Karpas-422 (cell line): ENCODE measurements at regions not wholly inside any gene's neighbourhood (a gene's known extent, or its start where the extent isn't known, plus 50 kb on each side); places are given as distances from the start of the nearest gene placed in this dataset.

ENCODE experiments used
- DNase-seq: peaks from one replicate; pipeline ENCODE4 v3.0.0-alpha.2; 2015
- H2AFZ ChIP-seq: fragments of 200-600 bp; sonication (generic); 2 replicates; pipeline ENCODE4 v1.6.1; 2014; ENCODE audit warnings: antibody characterized with exemption, low read length, mixed read lengths
- H3K27ac ChIP-seq: fragments of 200-600 bp; sonication (generic); 2 replicates; pipeline ENCODE4 v1.5.1; 2014; ENCODE audit warnings: mild to moderate bottlenecking, low read length, moderate library complexity
- H3K27me3 ChIP-seq: fragments of 200-600 bp; sonication (generic); 2 replicates; pipeline ENCODE4 v1.6.1; 2014; ENCODE audit warnings: low read length, mixed read lengths
- H3K36me3 ChIP-seq: fragments of 200-600 bp; sonication (generic); 2 replicates; pipeline ENCODE4 v1.6.1; 2014; ENCODE audit warnings: low read length, mixed read lengths; ENCODE audit not compliant: insufficient read depth
- H3K4me1 ChIP-seq: fragments of 200-600 bp; sonication (generic); 2 replicates; pipeline ENCODE4 v1.6.1; 2014; ENCODE audit warnings: mild to moderate bottlenecking, low read length, mixed read lengths
- H3K4me2 ChIP-seq: fragments of 200-600 bp; sonication (generic); 2 replicates; pipeline ENCODE4 v1.6.1; 2014; ENCODE audit warnings: low read length, low read depth, mild to moderate bottlenecking; ENCODE audit not compliant: poor library complexity, severe bottlenecking
- H3K4me3 ChIP-seq: fragments of 200-600 bp; sonication (generic); 2 replicates; pipeline ENCODE4 v1.5.1; 2014; ENCODE audit warnings: mild to moderate bottlenecking, antibody characterized with exemption, low read length, mixed read lengths
- H3K79me2 ChIP-seq: fragments of 200-600 bp; sonication (generic); 2 replicates; pipeline ENCODE4 v1.6.1; 2014; ENCODE audit warnings: mild to moderate bottlenecking, low read length, mixed read lengths
- H3K9ac ChIP-seq: fragments of 200-600 bp; sonication (generic); 2 replicates; pipeline ENCODE4 v1.6.0; 2014; ENCODE audit warnings: low read length
- H3K9me2 ChIP-seq: fragments of 200-600 bp; sonication (generic), shearing (Covaris generic); replicated peaks from 2 replicates; pipeline ENCODE4 v1.6.0; 2014; ENCODE audit warnings: mild to moderate bottlenecking, low read length, moderate library complexity; ENCODE audit not compliant: insufficient read depth
- H3K9me3 ChIP-seq: fragments of 300-700, 200-600 bp; sonication (generic); 2 replicates; pipeline ENCODE4 v1.6.1; 2014; ENCODE audit warnings: low read length, mixed read lengths
- H4K20me1 ChIP-seq: fragments of 200-600 bp; sonication (generic); 2 replicates; pipeline ENCODE4 v1.6.1; 2014; ENCODE audit warnings: mild to moderate bottlenecking, antibody characterized with exemption, low read length, low read depth; ENCODE audit not compliant: insufficient read depth

GRCh38 chr13:39892721-39893685 lies 237.5 kb downstream of the COG6 start:
- no peak overlapping the region for H3K9ac ChIP-seq
- no peaks in the 10 kb centered on the region for H3K4me1 ChIP-seq
- H3K36me3 ChIP-seq = no peaks in the 10 kb centered on the region
- H3K9me2 ChIP-seq = no peaks in the 10 kb centered on the region
- no peak overlapping the region for H3K4me2 ChIP-seq
- H3K27ac ChIP-seq = no peak overlapping the region
- DNase-seq = peak; percentile 10
- H3K9me3 ChIP-seq = no peaks in the 10 kb centered on the region
- H3K79me2 ChIP-seq = no peaks in the 10 kb centered on the region
- no peak overlapping the region for H3K4me3 ChIP-seq
- no peaks in the 10 kb centered on the region for H4K20me1 ChIP-seq
- no peaks in the 10 kb centered on the region for H3K27me3 ChIP-seq
- no peak overlapping the region for H2AFZ ChIP-seq

DNA sequence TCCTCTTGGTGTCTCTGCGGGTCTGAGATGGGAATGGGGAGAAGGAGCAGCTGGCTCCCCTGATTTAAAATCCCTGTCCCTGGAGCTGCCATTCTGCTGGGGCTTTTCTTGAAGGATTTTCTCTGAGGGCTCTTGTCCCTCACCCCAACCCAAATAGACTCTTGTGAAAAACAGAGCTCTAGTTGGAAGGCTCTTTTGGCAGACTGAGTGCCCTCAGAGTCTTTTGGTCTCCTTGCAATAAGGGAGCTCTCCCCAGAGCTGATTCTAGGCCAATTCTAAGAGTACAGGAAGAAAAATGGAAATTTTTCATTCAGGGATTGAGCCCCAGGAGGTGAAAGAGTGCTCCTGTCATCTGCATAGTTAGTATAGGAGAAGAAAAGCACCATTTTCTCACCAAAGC lies 238.3 kb downstream of the COG6 start:
- Histone ChIP-seq H3K4me3 (no peak overlapping the region), H3K4me2 (no peak overlapping the region), H3K9me3 (no peaks in the 10 kb centered on the region), H3K79me2 (no peaks in the 10 kb centered on the region), H3K27ac (no peak overlapping the region), H3K36me3 (no peaks in the 10 kb centered on the region), H3K9me2 (no peaks in the 10 kb centered on the region), H3K27me3 (no peaks in the 10 kb centered on the region), H3K9ac (no peak overlapping the region), H2AFZ (no peak overlapping the region), H3K4me1 (no peaks in the 10 kb centered on the region), H4K20me1 (no peaks in the 10 kb centered on the region)
- DNase-seq = peak; percentile 22

GRCh38 chr13:39894586-39894985 lies 239.1 kb downstream of the COG6 start:
- Histone ChIP-seq H4K20me1 (no peaks in the 10 kb centered on the region), H2AFZ (no peak overlapping the region), H3K79me2 (no peaks in the 10 kb centered on the region), H3K27ac (no peak overlapping the region), H3K9ac (no peak overlapping the region), H3K9me2 (no peaks in the 10 kb centered on the region), H3K9me3 (no peaks in the 10 kb centered on the region), H3K4me3 (no peak overlapping the region), H3K36me3 (no peaks in the 10 kb centered on the region), H3K27me3 (no peaks in the 10 kb centered on the region), H3K4me1 (no peaks in the 10 kb centered on the region), H3K4me2 (no peak overlapping the region)
- DNase-seq = no peak

GRCh38 chr13:39895254-39895653 lies 239.8 kb downstream of the COG6 start:
- Histone ChIP-seq H2AFZ (no peak overlapping the region; the same call in 1 of the 2 replicates), H3K4me2 (no peak overlapping the region), H3K9ac (no peak overlapping the region), H3K27me3 (no peaks in the 10 kb centered on the region), H3K4me3 (no peak overlapping the region), H3K4me1 (no peaks in the 10 kb centered on the region), H3K79me2 (no peaks in the 10 kb centered on the region), H4K20me1 (no peaks in the 10 kb centered on the region), H3K27ac (no peak overlapping the region), H3K36me3 (no peaks in the 10 kb centered on the region), H3K9me3 (no peaks in the 10 kb centered on the region), H3K9me2 (no peaks in the 10 kb centered on the region)
- no peak for DNase-seq

DNA sequence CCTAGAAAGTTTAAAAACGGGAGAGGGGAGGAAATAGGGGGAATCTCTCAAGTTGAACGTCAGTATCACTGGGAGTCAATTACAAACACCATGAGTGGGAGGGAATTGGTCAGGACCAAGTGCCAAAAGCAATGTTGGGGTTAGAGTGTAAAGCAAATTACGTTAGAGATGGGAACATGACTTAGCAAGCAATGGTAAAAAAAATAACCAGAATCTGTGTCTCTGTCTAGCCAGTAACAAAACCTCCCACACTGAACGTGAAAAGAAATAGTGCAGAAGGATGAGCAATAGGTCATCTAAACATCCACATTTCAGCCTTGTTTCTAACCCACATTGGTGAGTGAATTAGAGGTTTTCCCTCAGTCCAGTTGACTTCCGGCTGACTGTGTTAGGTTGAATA lies 242.2 kb downstream of the COG6 start:
- Histone ChIP-seq H2AFZ (0 out of 2 replicates have a peak overlapping the region, but pooled peaks have one; percentile 4), H3K79me2 (no peaks in the 10 kb centered on the region), H3K27ac (no peak overlapping the region), H3K27me3 (no peaks in the 10 kb centered on the region), H3K9me2 (no peaks in the 10 kb centered on the region), H3K4me1 (no peaks in the 10 kb centered on the region), H3K36me3 (no peaks in the 10 kb centered on the region), H4K20me1 (no peaks in the 10 kb centered on the region), H3K9me3 (no peaks in the 10 kb centered on the region), H3K4me2 (no peak overlapping the region), H3K4me3 (no peak overlapping the region), H3K9ac (no peak overlapping the region)
- DNase-seq = no peak

DNA sequence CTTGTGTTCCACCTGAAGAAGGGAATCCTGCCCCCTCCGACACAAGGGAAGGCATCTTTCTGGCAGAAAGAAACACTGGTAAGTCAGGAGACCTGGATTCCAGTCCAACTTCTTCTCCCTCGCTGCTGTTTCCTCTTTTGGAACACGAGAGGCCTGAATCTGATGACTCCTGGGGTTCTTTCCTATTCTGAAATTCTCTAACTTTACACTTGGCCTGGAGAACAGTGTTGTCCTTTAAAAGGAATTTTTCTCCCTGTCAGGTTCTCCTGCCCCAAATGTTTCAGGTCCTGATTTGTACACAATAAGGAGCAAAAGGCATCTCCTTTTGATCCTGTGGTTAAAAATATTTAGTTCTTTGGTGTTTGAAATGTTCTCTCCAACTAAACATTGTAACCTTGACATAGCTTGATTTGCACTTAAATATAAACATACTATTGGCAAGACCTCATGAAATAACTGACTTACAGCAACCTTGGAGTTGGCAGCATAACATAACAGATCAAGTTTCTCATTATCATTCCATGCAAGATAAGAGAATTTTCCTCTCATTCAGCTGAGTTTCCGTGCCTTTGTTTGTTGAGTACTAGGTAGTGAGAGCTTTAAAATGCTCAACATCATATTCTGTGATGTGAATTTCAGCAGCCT lies 244.8 kb downstream of the COG6 start:
- peak; percentile 24 for DNase-seq
- H3K9ac ChIP-seq = no peak overlapping the region

DNA sequence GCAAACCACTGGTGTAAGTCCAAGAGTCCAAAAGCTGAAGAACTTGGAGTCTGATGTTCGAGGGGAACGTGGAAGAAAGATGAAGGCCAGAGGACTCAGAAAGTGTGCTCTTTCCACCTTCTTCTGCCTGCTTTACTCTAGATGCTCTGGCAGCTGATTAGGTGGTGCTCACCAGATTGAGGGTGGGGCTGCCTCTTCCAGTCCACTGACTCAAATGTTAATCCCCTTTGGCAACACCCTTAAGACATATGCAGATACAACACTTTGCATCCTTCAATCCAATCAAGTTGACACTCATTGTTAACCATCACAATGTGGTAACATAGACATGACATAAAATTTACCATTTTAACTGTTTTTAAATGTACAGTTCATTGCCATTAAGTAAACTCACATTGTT lies 249.5 kb downstream of the COG6 start:
- H2AFZ ChIP-seq = no peak overlapping the region
- no peak overlapping the region for H3K27ac ChIP-seq
- no peaks in the 10 kb centered on the region for H3K27me3 ChIP-seq
- H3K36me3 ChIP-seq = no peaks in the 10 kb centered on the region
- H3K9me3 ChIP-seq = no peaks in the 10 kb centered on the region
- H3K79me2 ChIP-seq = no peaks in the 10 kb centered on the region
- H3K9ac ChIP-seq = no peak overlapping the region
- H3K9me2 ChIP-seq = no peaks in the 10 kb centered on the region
- no peaks in the 10 kb centered on the region for H4K20me1 ChIP-seq
- no peak overlapping the region for H3K4me2 ChIP-seq
- H3K4me3 ChIP-seq = no peak overlapping the region
- H3K4me1 ChIP-seq = peaks cover 5% of the 10 kb centered on the region
- peak; percentile 28 for DNase-seq

More for the DNA sequence above, 244.8 kb downstream of the COG6 start:
- no peak overlapping the region for H3K4me3 ChIP-seq
- no peak overlapping the region for H2AFZ ChIP-seq
- no peak overlapping the region for H3K4me2 ChIP-seq
- H3K4me1 ChIP-seq = no peaks in the 10 kb centered on the region
- no peaks in the 10 kb centered on the region for H3K9me2 ChIP-seq
- no peaks in the 10 kb centered on the region for H4K20me1 ChIP-seq
- H3K9me3 ChIP-seq = no peaks in the 10 kb centered on the region
- no peaks in the 10 kb centered on the region for H3K79me2 ChIP-seq
- no peaks in the 10 kb centered on the region for H3K36me3 ChIP-seq
- no peaks in the 10 kb centered on the region for H3K27me3 ChIP-seq
- H3K27ac ChIP-seq = no peak overlapping the region

DNA sequence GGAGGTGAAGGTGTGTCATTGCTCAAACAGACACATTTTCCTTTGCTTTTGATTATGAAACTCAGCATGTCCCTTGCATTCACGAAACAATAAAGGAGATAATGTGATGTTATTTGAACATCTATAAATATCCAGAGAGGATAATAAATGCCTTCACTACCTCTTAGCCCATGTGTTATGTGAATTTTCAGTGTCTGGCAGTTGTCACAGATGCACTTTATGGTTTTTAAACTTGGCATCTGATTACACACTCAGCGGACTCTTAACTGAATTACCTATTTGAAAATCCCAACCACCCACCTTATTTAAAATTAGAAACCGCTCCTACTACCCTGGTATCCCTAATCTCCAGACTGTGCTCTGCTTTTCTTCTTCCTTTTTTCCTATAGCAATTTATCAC lies 254.2 kb downstream of the COG6 start:
- Histone ChIP-seq H3K27ac (no peak overlapping the region), H3K4me2 (no peak overlapping the region), H3K4me1 (peaks cover 17% of the 10 kb centered on the region), H3K79me2 (no peaks in the 10 kb centered on the region), H3K9me2 (no peaks in the 10 kb centered on the region), H4K20me1 (no peaks in the 10 kb centered on the region), H3K9me3 (no peaks in the 10 kb centered on the region), H3K9ac (no peak overlapping the region), H3K36me3 (no peaks in the 10 kb centered on the region), H3K27me3 (no peaks in the 10 kb centered on the region), H2AFZ (no peak overlapping the region), H3K4me3 (no peak overlapping the region)
- DNase-seq = peak; percentile 23
